Testis (tissue), 2 donors: ENCODE measurements at regions not wholly inside any gene's neighbourhood (a gene's known extent, or its start where the extent isn't known, plus 50 kb on each side); places are given as distances from the start of the nearest gene placed in this dataset.
"Not testable (repeated sequence)": the region's sequence is repeated elsewhere in the genome, so short reads cannot be mapped to it uniquely, and the experiment has no call there.

Experiments used
- DNase-seq: peaks from one replicate; pipeline ENCODE4 v3.0.0-alpha.2; 2019
- H3K27ac ChIP-seq, 2 donors: fragments of 200-600 bp; sonication (generic); one replicate each; pipeline ENCODE4 v1.5.1; 2019
- H3K27me3 ChIP-seq: fragments of 200-600 bp; sonication (generic); one replicate; pipeline ENCODE4 v1.5.1; 2019
- H3K36me3 ChIP-seq: fragments of 200-600 bp; sonication (generic); one replicate; pipeline ENCODE4 v1.5.1; 2017; ENCODE audit warnings: low read depth; ENCODE audit errors: missing control alignments
- H3K4me1 ChIP-seq: fragments of 200-600 bp; sonication (generic); one replicate; pipeline ENCODE4 v1.5.1; 2019
- H3K4me3 ChIP-seq, 2 donors: fragments of 200-600 bp; sonication (generic); one replicate each; pipeline ENCODE4 v1.5.1; 2017 to 2019
- H3K9me3 ChIP-seq: fragments of 200-600 bp; sonication (generic); one replicate; pipeline ENCODE4 v1.5.1; 2017
- POLR2A ChIP-seq: fragments of 450-650 bp; IDR thresholded peaks from one replicate; pipeline ENCODE4 v1.6.1; 2017; ENCODE audit warnings: antibody characterized with exemption, mild to moderate bottlenecking, moderate library complexity
- WGBS, 2 donors: methylation state at CpG; one replicate each; pipeline ENCODE4 v1.1.5; 2018; 5-methylcytosine and 5-hydroxymethylcytosine counted together
- intact Hi-C: fragments of 100-400 bp; cut with DNase I; formaldehyde crosslinking; loops from one replicate; pipeline ENCODE4 v1.15.1; 2023; ENCODE audit warnings: low total_unique reads
- TF ChIP-seq, protein P1 (sequence below), 3 experiments: fragments of 450-650 bp in 2 of 3; fragments of 200-600 bp in 1 of 3; sonication (generic) in 1 of 3; IDR thresholded peaks; one replicate each; pipeline ENCODE4 v1.5.1; 2016 to 2019; ENCODE audit warnings: antibody characterized with exemption in 3 of 3, mild to moderate bottlenecking in 2 of 3, moderate library complexity in 1 of 3

DNA sequence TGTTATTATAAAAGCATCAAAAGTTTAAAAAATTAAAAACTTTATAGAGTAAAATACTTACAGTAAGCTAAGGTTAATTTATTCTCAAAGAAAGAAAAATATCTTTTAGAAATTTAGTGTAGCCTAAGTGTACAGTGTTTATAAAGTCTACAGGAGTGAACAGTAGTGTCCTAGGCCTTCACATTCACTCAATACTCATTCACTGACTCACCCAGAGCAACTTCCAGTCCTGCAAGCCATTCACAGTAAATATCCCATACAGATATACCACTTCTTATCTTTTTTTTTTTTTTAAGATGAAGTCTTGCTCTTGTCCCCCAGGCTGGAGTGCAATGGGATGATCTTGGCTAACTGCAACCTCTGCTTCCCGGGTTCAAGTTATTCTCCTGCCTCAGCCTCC is 73.1 kb upstream of the FST start:
- intact Hi-C loops = no loop called here
- H3K27ac ChIP-seq = no peak overlapping the region
- no peaks in the 10 kb centered on the region for H3K36me3 ChIP-seq
- no peak for TF ChIP-seq POLR2A
- TF ChIP-seq, protein P1, sequence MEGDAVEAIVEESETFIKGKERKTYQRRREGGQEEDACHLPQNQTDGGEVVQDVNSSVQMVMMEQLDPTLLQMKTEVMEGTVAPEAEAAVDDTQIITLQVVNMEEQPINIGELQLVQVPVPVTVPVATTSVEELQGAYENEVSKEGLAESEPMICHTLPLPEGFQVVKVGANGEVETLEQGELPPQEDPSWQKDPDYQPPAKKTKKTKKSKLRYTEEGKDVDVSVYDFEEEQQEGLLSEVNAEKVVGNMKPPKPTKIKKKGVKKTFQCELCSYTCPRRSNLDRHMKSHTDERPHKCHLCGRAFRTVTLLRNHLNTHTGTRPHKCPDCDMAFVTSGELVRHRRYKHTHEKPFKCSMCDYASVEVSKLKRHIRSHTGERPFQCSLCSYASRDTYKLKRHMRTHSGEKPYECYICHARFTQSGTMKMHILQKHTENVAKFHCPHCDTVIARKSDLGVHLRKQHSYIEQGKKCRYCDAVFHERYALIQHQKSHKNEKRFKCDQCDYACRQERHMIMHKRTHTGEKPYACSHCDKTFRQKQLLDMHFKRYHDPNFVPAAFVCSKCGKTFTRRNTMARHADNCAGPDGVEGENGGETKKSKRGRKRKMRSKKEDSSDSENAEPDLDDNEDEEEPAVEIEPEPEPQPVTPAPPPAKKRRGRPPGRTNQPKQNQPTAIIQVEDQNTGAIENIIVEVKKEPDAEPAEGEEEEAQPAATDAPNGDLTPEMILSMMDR (IDR thresholded peaks at IDR 0.05) = no peak
- WGBS, 2 donors = 87 to 91% methylated on average over 1 of the region's 1 CpG
- no peaks in the 10 kb centered on the region for H3K9me3 ChIP-seq
- H3K27me3 ChIP-seq = no peaks in the 10 kb centered on the region
- H3K4me3 ChIP-seq = no peak overlapping the region
- no peaks in the 10 kb centered on the region for H3K4me1 ChIP-seq
- no peak for DNase-seq

DNA sequence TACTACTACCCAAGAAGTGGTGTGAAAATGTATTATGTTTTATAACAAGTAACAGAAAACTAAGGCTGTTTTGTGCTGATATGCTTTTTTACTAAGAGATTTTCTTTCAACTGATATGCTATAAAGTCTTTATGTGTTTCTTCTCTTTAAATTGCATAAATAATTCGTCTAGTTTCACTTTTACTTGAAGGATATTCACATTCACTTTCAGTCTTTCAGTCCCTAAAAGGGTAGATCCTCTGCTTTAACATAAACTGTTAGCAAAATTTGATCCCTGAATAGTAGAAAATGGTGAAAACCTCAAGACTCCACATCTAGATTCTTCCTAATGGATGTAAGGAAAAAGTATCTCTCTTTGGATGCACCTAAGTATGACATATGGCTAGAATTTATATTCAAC is 69.0 kb upstream of the FST start:
- DNase-seq = no peak
- H3K9me3 ChIP-seq = no peaks in the 10 kb centered on the region
- H3K27me3 ChIP-seq = no peaks in the 10 kb centered on the region
- 65 to 69% methylated on average over 1 of the region's 1 CpG for WGBS, 2 donors
- H3K36me3 ChIP-seq = no peaks in the 10 kb centered on the region
- H3K27ac ChIP-seq = no peak overlapping the region
- no peak for TF ChIP-seq POLR2A
- TF ChIP-seq, protein P1 (IDR thresholded peaks at IDR 0.05) = no peak
- H3K4me1 ChIP-seq = no peaks in the 10 kb centered on the region
- no peak overlapping the region for H3K4me3 ChIP-seq
- intact Hi-C loops = no loop called here

DNA sequence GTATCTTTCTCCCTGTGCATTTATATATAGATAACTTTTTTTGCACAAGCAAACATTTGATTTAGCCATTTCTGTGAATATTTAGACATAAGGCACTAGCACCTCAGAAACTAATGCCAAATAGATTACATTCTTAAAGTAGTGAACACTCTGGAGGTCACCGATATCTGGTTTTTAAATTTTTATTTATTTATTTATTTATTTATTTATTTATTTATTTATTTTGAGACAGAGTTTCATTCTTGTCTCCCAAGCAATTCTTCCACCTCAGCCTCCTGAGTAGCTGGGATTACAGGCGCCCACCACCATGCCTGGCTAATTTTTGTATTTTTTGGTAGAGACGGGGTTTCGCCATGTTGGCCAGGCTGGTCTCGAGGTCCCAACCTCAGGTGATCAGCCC is 67.9 kb upstream of the FST start:
- H3K36me3 ChIP-seq, H3K9me3 ChIP-seq, intact Hi-C loops, H3K27ac ChIP-seq, H3K4me1 ChIP-seq, H3K27me3 ChIP-seq, H3K4me3 ChIP-seq, DNase-seq: not testable (repeated sequence)
- 93 to 94% methylated on average over 5 of the region's 5 CpGs for WGBS, 2 donors

DNA sequence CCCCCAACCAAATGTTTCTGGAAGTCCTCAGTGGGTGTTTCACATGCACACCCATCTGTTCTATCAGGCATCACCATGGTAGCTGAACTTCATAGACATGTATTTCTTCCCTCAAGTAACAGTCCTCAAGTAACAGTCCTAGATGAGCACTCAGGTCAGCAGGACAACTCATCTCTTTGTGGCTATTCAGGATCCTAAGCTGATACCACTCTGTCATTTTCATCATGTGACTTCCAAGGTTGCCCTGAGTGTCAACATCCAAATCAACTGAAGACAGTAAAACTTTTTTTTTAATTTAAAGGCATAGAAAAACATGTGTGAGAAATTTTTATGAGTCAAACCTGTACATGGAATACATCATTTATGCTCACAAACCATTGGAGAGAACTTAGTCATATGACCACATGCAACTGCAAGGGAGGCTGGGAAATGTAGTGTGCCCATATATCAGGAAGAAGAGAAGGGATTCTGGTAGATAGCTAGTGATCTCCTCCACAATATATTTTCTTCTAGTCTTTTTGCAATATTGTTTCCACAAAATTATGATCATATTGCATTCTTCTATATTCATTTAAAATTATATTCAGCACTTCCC is 64.2 kb upstream of the FST start:
- Histone ChIP-seq H3K27ac (no peak overlapping the region), H3K4me3 (no peak overlapping the region), H3K4me1 (no peaks in the 10 kb centered on the region), H3K9me3 (no peaks in the 10 kb centered on the region), H3K36me3 (no peaks in the 10 kb centered on the region), H3K27me3 (no peaks in the 10 kb centered on the region)
- TF ChIP-seq, protein P1 (IDR thresholded peaks at IDR 0.05) = no peak
- no peak for TF ChIP-seq POLR2A
- intact Hi-C loops = no loop called here
- DNase-seq = no peak

DNA sequence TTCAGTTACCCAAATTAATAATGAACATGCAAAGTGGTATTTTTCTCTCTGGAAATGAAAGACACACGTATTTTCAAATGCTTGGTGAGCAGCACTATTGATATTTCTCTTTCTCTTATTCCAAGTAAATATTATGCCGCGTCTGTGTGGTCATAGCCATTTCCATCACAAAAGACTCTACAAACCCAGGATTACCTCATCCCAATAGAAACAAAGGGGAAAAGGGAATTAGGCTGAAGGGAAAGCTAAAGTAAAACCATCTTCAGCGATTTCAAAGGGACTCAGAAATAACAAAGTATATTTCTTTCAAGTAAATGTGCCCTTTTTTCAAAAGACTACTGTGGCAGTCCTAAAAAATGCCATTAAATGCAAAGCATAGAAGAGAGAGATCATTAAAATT is 62.0 kb upstream of the FST start:
- no peaks in the 10 kb centered on the region for H3K36me3 ChIP-seq
- no peaks in the 10 kb centered on the region for H3K27me3 ChIP-seq
- no peak for DNase-seq
- H3K4me3 ChIP-seq = no peak overlapping the region
- H3K4me1 ChIP-seq = no peaks in the 10 kb centered on the region
- TF ChIP-seq POLR2A = no peak
- TF ChIP-seq, protein P1 (IDR thresholded peaks at IDR 0.05) = no peak
- 75 to 77% methylated on average over 4 of the region's 4 CpGs for WGBS, 2 donors
- no peaks in the 10 kb centered on the region for H3K9me3 ChIP-seq
- no peak overlapping the region for H3K27ac ChIP-seq
- intact Hi-C loops = no loop called here
